Activated T-cell treated with anti-CD3 and anti-CD28 coated beads, Interleukin-2, amount 50 U/mL, for 72 hours (primary cell): ENCODE measurements at regions not wholly inside any gene's neighbourhood (a gene's known extent, or its start where the extent isn't known, plus 50 kb on each side); places are given as distances from the start of the nearest gene placed in this dataset.
"Not testable (repeated sequence)": the region's sequence is repeated elsewhere in the genome, so short reads cannot be mapped to it uniquely, and the experiment has no call there.

ENCODE experiments used
- ATAC-seq, 2 donors: fragments of 150-1000 bp; cut with Tn5 transposase; replicated peaks in 1 of 2; 2 replicates each; pipeline ENCODE4 v1.10.0; 2021; ENCODE audit warnings: moderate library complexity in 2 of 2, mild to moderate bottlenecking in 1 of 2
- DNase-seq, 2 donors: peaks; one replicate each; pipeline ENCODE4 v3.0.0; 2021 to 2022; ENCODE audit warnings: mixed read lengths in 1 of 2
- H3K27ac Mint-ChIP-seq: one replicate; pipeline ENCODE4 v1.8.0; 2022; ENCODE audit warnings: mild to moderate bottlenecking, moderate library complexity, mixed read lengths
- H3K27me3 Mint-ChIP-seq: one replicate; pipeline ENCODE4 v1.8.0; 2022; ENCODE audit warnings: low read depth, mixed read lengths
- H3K36me3 Mint-ChIP-seq, 2 donors: one replicate each; pipeline ENCODE4 v1.8.0; 2022; ENCODE audit warnings: mixed read lengths in 2 of 2, mild to moderate bottlenecking in 1 of 2; ENCODE audit not compliant: insufficient read depth in 2 of 2
- H3K4me1 Mint-ChIP-seq: one replicate; pipeline ENCODE4 v1.8.0; 2022; ENCODE audit warnings: low read depth, mixed read lengths
- H3K4me3 Mint-ChIP-seq, 2 donors: one replicate each; pipeline ENCODE4 v1.8.0; 2022; ENCODE audit warnings: mild to moderate bottlenecking in 2 of 2, mixed read lengths in 2 of 2, moderate library complexity in 2 of 2
- H3K9me3 Mint-ChIP-seq, 2 donors: one replicate each; pipeline ENCODE4 v1.8.0; 2022; ENCODE audit warnings: mixed read lengths in 2 of 2

- ATAC-seq (no peak), DNase-seq (no peak)
- Mint-ChIP-seq H3K4me1 (no peaks in the 10 kb centered on the region), H3K9me3 (no peaks in the 10 kb centered on the region), H3K4me3 (no peak overlapping the region), H3K36me3 (no peaks in the 10 kb centered on the region), H3K27ac (no peak overlapping the region), H3K27me3 (peaks cover 3% of the 10 kb centered on the region)
Observed at GRCh38 chr9:75457474-75458011, 369.2 kb downstream of the OSTF1 start.

GRCh38 chr9:75459311-75459710, 371.0 kb downstream of the OSTF1 start:
- H3K36me3 Mint-ChIP-seq, H3K4me1 Mint-ChIP-seq, ATAC-seq, DNase-seq, H3K9me3 Mint-ChIP-seq, H3K4me3 Mint-ChIP-seq, H3K27ac Mint-ChIP-seq, H3K27me3 Mint-ChIP-seq: not testable (repeated sequence)

GRCh38 chr9:75461183-75461582, 372.9 kb downstream of the OSTF1 start:
- no peak for ATAC-seq
- H3K4me3 Mint-ChIP-seq: no peak overlapping the region
- DNase-seq: no peak
- no peaks in the 10 kb centered on the region for H3K36me3 Mint-ChIP-seq
- H3K9me3 Mint-ChIP-seq: no peaks in the 10 kb centered on the region
- H3K27me3 Mint-ChIP-seq: no peaks in the 10 kb centered on the region
- no peaks in the 10 kb centered on the region for H3K4me1 Mint-ChIP-seq
- no peak overlapping the region for H3K27ac Mint-ChIP-seq

- no peaks in the 10 kb centered on the region for H3K36me3 Mint-ChIP-seq
- H3K27me3 Mint-ChIP-seq: no peaks in the 10 kb centered on the region
- H3K27ac Mint-ChIP-seq: no peak overlapping the region
- no peak overlapping the region for H3K4me3 Mint-ChIP-seq
- no peaks in the 10 kb centered on the region for H3K4me1 Mint-ChIP-seq
- no peaks in the 10 kb centered on the region for H3K9me3 Mint-ChIP-seq
- ATAC-seq (no peak), DNase-seq (no peak)
Observed at GRCh38 chr9:75462866-75463265, 374.6 kb downstream of the OSTF1 start.

- no peaks in the 10 kb centered on the region for H3K9me3 Mint-ChIP-seq
- no peaks in the 10 kb centered on the region for H3K36me3 Mint-ChIP-seq
- no peaks in the 10 kb centered on the region for H3K4me1 Mint-ChIP-seq
- H3K27ac Mint-ChIP-seq: no peak overlapping the region
- no peak overlapping the region for H3K4me3 Mint-ChIP-seq
- DNase-seq (no peak), ATAC-seq (no peak)
- no peaks in the 10 kb centered on the region for H3K27me3 Mint-ChIP-seq
Observed at GRCh38 chr9:75463871-75464270, 375.6 kb downstream of the OSTF1 start.

- ATAC-seq (no peak), DNase-seq (no peak)
- Mint-ChIP-seq H3K4me3 (no peak overlapping the region), H3K27ac (no peak overlapping the region), H3K36me3 (no peaks in the 10 kb centered on the region), H3K27me3 (no peaks in the 10 kb centered on the region), H3K9me3 (no peaks in the 10 kb centered on the region), H3K4me1 (no peaks in the 10 kb centered on the region)
Observed at GRCh38 chr9:75464726-75465125, 376.4 kb downstream of the OSTF1 start.

- no peak overlapping the region for H3K4me3 Mint-ChIP-seq
- H3K4me1 Mint-ChIP-seq: no peaks in the 10 kb centered on the region
- no peaks in the 10 kb centered on the region for H3K36me3 Mint-ChIP-seq
- DNase-seq (no peak), ATAC-seq (no peak)
- no peaks in the 10 kb centered on the region for H3K9me3 Mint-ChIP-seq
- H3K27ac Mint-ChIP-seq: no peak overlapping the region
- no peaks in the 10 kb centered on the region for H3K27me3 Mint-ChIP-seq
Observed at GRCh38 chr9:75467142-75467541, 378.8 kb downstream of the OSTF1 start.

GRCh38 chr9:75471549-75472114, 383.3 kb downstream of the OSTF1 start:
- no peak for DNase-seq
- Mint-ChIP-seq H3K27ac (no peak overlapping the region), H3K36me3 (no peaks in the 10 kb centered on the region), H3K27me3 (no peaks in the 10 kb centered on the region), H3K4me1 (no peaks in the 10 kb centered on the region), H3K4me3 (no peak overlapping the region), H3K9me3 (no peaks in the 10 kb centered on the region)
- no peak for ATAC-seq

GRCh38 chr9:75482566-75482965, 394.3 kb downstream of the OSTF1 start:
- Mint-ChIP-seq H3K9me3 (peaks cover 4 to 5% of the 10 kb centered on the region in 2 donors), H3K27ac (no peak overlapping the region), H3K36me3 (no peaks in the 10 kb centered on the region), H3K4me1 (no peaks in the 10 kb centered on the region), H3K27me3 (peaks cover 23% of the 10 kb centered on the region), H3K4me3 (no peak overlapping the region)
- no peak for ATAC-seq
- no peak for DNase-seq

GRCh38 chr9:75483636-75484035, 395.3 kb downstream of the OSTF1 start:
- H3K4me3 Mint-ChIP-seq: no peak overlapping the region
- no peaks in the 10 kb centered on the region for H3K36me3 Mint-ChIP-seq
- ATAC-seq (no peak), DNase-seq (no peak)
- H3K4me1 Mint-ChIP-seq: no peaks in the 10 kb centered on the region
- H3K27ac Mint-ChIP-seq: no peak overlapping the region
- H3K9me3 Mint-ChIP-seq: peaks cover 2% of the 10 kb centered on the region in 2 donors
- H3K27me3 Mint-ChIP-seq: peaks cover 23% of the 10 kb centered on the region

GRCh38 chr9:75487856-75488718, 399.8 kb downstream of the OSTF1 start:
- Mint-ChIP-seq H3K9me3 (peaks cover 1 to 4% of the 10 kb centered on the region in 2 donors), H3K4me1 (no peaks in the 10 kb centered on the region), H3K27ac (no peak overlapping the region), H3K27me3 (peaks cover 8% of the 10 kb centered on the region), H3K4me3 (no peak overlapping the region), H3K36me3 (no peaks in the 10 kb centered on the region)
- DNase-seq: no peak
- no peak for ATAC-seq

GRCh38 chr9:75488719-75489110, 400.4 kb downstream of the OSTF1 start:
- Mint-ChIP-seq H3K9me3 (peaks cover 1 to 4% of the 10 kb centered on the region in 2 donors), H3K4me1 (no peaks in the 10 kb centered on the region), H3K27ac (no peak overlapping the region), H3K27me3 (peaks cover 8% of the 10 kb centered on the region), H3K36me3 (no peaks in the 10 kb centered on the region), H3K4me3 (no peak overlapping the region)
- ATAC-seq (no peak), DNase-seq (no peak)

GRCh38 chr9:75490326-75490725, 400.1 kb upstream of the PCSK5 start:
- Mint-ChIP-seq H3K27ac (no peak overlapping the region), H3K9me3 (peaks cover 1 to 3% of the 10 kb centered on the region in 2 donors), H3K27me3 (no peaks in the 10 kb centered on the region), H3K4me1 (no peaks in the 10 kb centered on the region), H3K36me3 (no peaks in the 10 kb centered on the region), H3K4me3 (no peak overlapping the region)
- DNase-seq: no peak
- ATAC-seq: no peak
